HG03280 (cell line): ENCODE measurements at regions not wholly inside any gene's neighbourhood (a gene's known extent, or its start where the extent isn't known, plus 50 kb on each side); places are given as distances from the start of the nearest gene placed in this dataset.
"Not testable (repeated sequence)": the region's sequence is repeated elsewhere in the genome, so short reads cannot be mapped to it uniquely, and the experiment has no call there.

Source experiments
- ATAC-seq: cut with Tn5 transposase; IDR thresholded peaks from one replicate; pipeline ENCODE4 v1.9.1; 2021; ENCODE audit warnings: mild to moderate bottlenecking, moderate library complexity; ENCODE audit not compliant: unreplicated experiment

- ATAC-seq, result not testable (repeated sequence)
Observed at GRCh38 chrX:123788193-123788592, 55.3 kb upstream of the THOC2 start.

- no peak for ATAC-seq
Observed at GRCh38 chrX:123788744-123789143, 55.9 kb upstream of the THOC2 start.

DNA sequence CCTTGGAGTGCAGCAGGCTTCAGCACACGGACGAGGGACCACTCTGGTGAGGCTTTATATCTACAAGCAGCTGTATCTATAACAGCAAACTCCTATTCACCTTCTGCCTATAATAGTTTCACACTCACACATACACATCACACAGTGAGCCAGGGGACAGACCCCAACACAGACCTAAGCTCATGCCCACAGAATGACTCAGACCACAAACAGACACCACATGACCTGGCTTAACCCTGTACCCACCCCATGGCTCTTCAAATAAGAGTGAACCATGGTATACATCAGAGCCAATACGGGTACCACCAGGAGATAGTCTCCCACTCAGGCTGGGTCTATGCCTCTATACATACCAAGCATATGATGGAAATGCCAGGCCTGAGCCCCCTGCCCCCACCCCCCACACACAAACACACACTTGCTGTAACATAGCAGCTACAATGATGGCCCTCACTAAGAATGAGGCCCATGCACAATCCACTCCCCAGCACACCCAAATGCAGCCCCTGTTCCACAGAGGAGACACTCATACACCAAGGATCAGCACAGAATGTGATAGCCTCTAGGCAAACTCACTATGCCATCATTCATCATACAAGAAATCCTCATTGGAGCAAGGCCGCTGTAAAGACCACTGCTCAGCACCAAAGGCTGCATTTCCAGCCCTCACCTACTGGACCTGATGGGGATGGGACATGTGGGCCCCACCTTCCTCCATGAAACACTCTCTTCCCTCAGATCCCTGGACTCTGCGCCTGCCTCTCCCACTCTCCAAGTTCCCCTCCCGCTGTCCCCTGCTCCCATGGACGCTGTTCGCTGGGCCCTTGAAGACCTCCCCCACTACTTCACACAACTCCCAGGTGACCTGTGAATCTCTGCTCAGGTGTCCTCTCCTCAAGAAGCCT lies 62.1 kb upstream of the XIAP start:
- ATAC-seq, result no peak

- not testable (repeated sequence) for ATAC-seq
Observed at GRCh38 chrX:123798706-123799430, 61.0 kb upstream of the XIAP start.

DNA sequence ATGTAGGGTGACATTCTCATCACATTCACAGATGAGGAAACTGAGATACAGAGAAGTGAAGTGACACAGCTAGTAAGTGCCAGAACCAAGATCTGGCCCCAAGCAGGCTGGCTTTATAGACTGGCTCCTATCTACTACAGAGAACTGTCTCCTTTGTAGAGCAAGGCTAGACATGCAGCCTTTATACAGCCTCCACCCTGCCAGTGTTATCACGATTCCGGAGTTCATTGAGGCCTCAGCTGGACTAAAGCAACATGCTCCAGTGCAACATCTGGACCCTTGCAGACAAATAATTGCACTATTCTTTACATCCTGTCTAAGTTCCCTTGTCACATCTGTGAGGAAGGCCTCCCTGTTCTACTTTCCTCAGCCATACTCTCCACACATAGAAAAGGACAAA lies 58.0 kb upstream of the XIAP start:
- ATAC-seq, result no peak

GRCh38 chrX:123803331-123803983 lies 56.4 kb upstream of the XIAP start:
- ATAC-seq, result peak; percentile 71

- not testable (repeated sequence) for ATAC-seq
Observed at GRCh38 chrX:123803984-123804365, 55.9 kb upstream of the XIAP start.

GRCh38 chrX:123807835-123808416 lies 51.9 kb upstream of the XIAP start:
- ATAC-seq, result no peak

- no peak for ATAC-seq
Observed at GRCh38 chrX:123809854-123810375, 49.9 kb upstream of the XIAP start.
